Right kidney (tissue), 1 donor: ENCODE measurements at regions not wholly inside any gene's neighbourhood (a gene's known extent, or its start where the extent isn't known, plus 50 kb on each side); places are given as distances from the start of the nearest gene placed in this dataset.

Experiments
- DNase-seq: peaks from one replicate; pipeline ENCODE4 v3.0.0-alpha.2; 2016

- DNase-seq, result no peak
These were observed 190.6 kb downstream of the MID1IP1 start for GRCh38 chrX:38991656-38992440.

GRCh38 chrX:38992441-38993096, 191.3 kb downstream of the MID1IP1 start:
- no peak for DNase-seq

- DNase-seq, result no peak
These were observed 192.2 kb downstream of the MID1IP1 start for GRCh38 chrX:38993500-38993899.

GRCh38 chrX:38999099-38999498, 197.8 kb downstream of the MID1IP1 start:
- no peak for DNase-seq

- no peak for DNase-seq
These were observed 198.9 kb downstream of the MID1IP1 start for GRCh38 chrX:38999967-39000745.

- no peak for DNase-seq
These were observed 199.5 kb downstream of the MID1IP1 start for GRCh38 chrX:39000802-39001201.

GRCh38 chrX:39002466-39002865, 201.2 kb downstream of the MID1IP1 start:
- DNase-seq, result no peak

GRCh38 chrX:39008549-39008948, 207.3 kb downstream of the MID1IP1 start:
- no peak for DNase-seq

GRCh38 chrX:39011454-39012221, 210.4 kb downstream of the MID1IP1 start:
- no peak for DNase-seq

GRCh38 chrX:39012621-39013111, 211.4 kb downstream of the MID1IP1 start:
- DNase-seq, result no peak

- DNase-seq, result no peak
These were observed 215.3 kb downstream of the MID1IP1 start for GRCh38 chrX:39016556-39016955.

- DNase-seq, result no peak
These were observed 215.8 kb downstream of the MID1IP1 start for GRCh38 chrX:39017077-39017476.

GRCh38 chrX:39017716-39018115, 216.5 kb downstream of the MID1IP1 start:
- DNase-seq, result no peak

- DNase-seq, result no peak
These were observed 217.3 kb downstream of the MID1IP1 start for GRCh38 chrX:39018541-39018940.

GRCh38 chrX:39019056-39019455, 217.8 kb downstream of the MID1IP1 start:
- DNase-seq, result no peak

- DNase-seq, result no peak
These were observed 218.9 kb downstream of the MID1IP1 start for GRCh38 chrX:39020051-39020669.

- DNase-seq, result no peak
These were observed 220.8 kb downstream of the MID1IP1 start for GRCh38 chrX:39022106-39022505.

GRCh38 chrX:39029221-39029620, 228.0 kb downstream of the MID1IP1 start:
- no peak for DNase-seq

- no peak for DNase-seq
These were observed 229.4 kb downstream of the MID1IP1 start for GRCh38 chrX:39030636-39031035.

GRCh38 chrX:39039890-39040289, 238.6 kb downstream of the MID1IP1 start:
- no peak for DNase-seq

GRCh38 chrX:39043838-39044550, 242.7 kb downstream of the MID1IP1 start:
- no peak for DNase-seq
